Frontal cortex (tissue), 3 donors: ENCODE measurements at regions not wholly inside any gene's neighbourhood (a gene's known extent, or its start where the extent isn't known, plus 50 kb on each side); places are given as distances from the start of the nearest gene placed in this dataset.
"Not testable (repeated sequence)": the region's sequence is repeated elsewhere in the genome, so short reads cannot be mapped to it uniquely, and the experiment has no call there.

Experiments used
- DNase-seq, 2 donors: peaks; one replicate each; pipeline ENCODE4 v3.0.0; 2012; ENCODE audit warnings: low spot score in 2 of 2
- FAIRE-seq: peaks from 2 replicates; lab custom pipeline; 2012; peaks lifted over from hg19 to GRCh38; lab: Jason Lieb, UNC
- donor health status: control.
- donor health status: control.
- donor health status: control.

DNA sequence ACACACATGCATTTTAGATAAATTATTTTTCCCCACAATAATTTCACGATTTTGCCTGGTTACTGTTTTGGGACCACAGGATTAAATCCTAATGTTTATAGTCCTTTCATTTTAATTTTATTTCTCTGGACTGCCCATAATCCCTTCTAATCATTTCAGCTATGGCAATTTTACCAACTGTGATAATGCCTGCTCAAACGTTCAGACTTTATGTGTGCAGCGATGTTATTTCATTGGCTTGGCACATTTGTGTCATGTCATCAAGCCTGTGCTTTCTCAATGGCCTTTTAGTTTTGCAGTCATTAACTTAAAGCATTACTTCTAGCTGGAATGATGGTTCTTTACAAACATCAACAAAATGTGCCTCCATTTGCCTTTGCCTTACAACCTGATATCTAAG lies 140.6 kb upstream of the HSF2 start:
- no peak for FAIRE-seq

DNA sequence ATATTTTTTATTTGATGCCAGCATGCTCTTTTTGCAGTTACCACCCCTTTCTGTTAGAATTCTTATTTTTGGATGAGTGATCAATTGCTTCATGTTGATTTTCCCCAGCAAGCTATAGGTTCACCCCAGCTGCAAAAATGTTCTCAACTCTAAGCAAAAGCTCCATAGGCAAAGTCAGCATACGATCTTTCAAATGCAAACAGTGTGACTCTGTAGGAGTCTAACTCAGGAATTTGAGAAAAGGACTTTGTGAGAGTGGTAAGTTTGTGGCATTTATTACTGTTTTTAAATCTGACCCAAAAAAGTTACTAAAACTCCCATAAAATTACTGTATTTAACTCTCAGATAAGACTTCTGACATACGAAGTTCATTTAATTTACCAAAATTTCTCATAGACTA lies 134.9 kb upstream of the HSF2 start:
- no peak for FAIRE-seq
- no peak for DNase-seq

More for the DNA sequence above, 140.6 kb upstream of the HSF2 start:
- DNase-seq: no peak

DNA sequence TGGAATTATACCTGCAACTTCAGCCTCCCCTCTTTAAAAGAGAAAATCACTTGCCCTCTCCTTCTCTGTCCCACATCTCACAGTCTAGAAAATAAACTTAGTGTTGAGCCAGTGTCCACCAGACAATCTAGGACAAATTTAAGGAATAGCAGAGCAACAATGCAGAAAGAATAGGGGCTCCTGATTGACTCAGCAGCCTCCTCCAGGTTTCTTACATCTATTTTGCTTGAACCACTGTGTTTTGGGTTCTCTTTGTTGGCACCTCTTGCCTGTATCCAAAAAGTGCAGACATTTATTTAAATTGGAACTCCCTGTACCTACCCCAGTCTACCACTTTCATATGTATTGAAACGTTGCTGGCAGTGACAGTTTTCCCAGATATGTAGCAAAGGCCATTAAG lies 133.7 kb upstream of the HSF2 start:
- DNase-seq (no peak), FAIRE-seq (no peak)

DNA sequence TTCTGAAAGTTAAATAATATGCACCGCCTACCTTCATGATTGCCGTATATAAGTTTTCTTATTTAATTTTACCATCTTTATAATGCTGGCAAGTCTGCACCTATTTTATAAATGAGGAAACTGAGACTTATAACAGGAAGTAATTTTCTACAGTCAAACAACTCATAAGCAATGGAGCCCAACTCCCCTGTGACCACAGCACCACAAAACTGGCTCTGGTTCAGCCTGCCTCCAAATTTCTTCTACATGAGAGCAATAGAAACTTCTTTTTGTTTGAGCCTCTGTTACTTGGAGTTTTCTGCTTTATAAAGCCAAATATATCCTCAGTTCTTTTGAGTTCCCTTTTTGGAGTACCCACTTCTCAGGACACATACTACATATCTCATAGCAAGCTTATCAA lies 131.1 kb upstream of the HSF2 start:
- no peak for FAIRE-seq
- no peak for DNase-seq

GRCh38 chr6:122276637-122277036 lies 122.8 kb upstream of the HSF2 start:
- DNase-seq (no peak), FAIRE-seq (no peak)

DNA sequence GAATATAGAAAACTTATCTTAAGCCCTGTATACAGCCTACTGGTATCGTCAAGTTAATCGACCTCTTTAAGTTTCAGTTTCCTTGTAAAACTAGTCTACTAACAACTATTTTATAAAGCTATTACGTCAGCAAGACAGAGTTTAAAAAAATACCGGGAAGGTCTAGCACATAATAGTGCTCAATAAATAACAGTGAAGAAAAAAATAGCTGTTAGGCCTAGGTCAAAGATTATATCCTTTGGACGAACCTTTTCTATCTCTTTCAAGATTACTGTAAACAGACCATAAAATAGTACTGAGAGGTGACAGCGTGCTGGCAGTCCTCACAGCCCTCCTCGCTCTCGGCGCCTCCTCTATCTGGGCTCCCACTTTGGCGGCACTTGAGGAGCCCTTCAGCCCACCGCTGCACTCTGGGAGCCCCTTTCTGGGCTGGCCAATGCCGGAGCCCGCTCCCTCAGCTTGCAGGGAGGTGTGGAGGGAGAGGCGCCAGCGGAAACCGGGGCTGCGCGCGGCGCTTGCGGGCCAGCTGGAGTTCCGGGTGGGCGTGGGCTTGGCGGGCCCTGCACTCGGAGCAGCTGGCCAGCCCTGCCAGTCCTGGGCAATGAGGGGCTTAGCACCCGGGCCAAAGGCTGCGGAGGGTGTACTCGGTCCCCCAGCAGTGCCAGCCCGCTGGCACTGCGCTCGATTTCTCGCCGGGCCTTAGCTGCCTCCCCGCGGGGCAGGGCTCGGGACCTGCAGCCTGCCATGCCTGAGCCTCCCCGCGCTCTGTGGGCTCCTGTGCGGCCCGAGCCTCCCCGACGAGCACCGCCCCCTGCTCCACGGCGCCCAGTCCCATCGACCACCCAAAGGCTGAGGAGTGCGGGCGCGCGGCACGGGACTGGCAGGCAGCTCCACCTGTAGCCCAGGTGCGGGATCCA lies 119.1 kb upstream of the HSF2 start:
- not testable (repeated sequence) for FAIRE-seq, DNase-seq

GRCh38 chr6:122283884-122284283 lies 115.6 kb upstream of the HSF2 start:
- FAIRE-seq: no peak

DNA sequence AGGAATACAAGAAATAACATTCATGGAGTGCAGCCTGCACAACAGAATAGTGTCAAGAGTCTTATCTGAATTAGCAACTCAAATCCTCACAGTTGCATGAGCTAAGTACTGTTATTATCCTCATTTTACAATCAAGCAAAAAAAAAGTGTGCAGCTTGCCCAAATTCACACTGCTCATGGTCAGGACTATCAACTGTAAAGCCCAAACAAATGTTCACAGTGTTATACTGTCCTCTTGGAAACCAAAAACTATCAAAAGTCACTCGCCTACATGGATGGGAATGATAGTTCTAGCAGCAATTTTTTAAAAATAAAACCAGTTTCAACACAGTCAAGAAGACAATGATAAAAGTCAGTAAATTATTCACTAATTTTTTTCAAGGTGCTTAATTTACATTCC lies 114.6 kb upstream of the HSF2 start:
- FAIRE-seq (no peak), DNase-seq (no peak)

More at GRCh38 chr6:122283884-122284283, 115.6 kb upstream of the HSF2 start:
- no peak for DNase-seq

DNA sequence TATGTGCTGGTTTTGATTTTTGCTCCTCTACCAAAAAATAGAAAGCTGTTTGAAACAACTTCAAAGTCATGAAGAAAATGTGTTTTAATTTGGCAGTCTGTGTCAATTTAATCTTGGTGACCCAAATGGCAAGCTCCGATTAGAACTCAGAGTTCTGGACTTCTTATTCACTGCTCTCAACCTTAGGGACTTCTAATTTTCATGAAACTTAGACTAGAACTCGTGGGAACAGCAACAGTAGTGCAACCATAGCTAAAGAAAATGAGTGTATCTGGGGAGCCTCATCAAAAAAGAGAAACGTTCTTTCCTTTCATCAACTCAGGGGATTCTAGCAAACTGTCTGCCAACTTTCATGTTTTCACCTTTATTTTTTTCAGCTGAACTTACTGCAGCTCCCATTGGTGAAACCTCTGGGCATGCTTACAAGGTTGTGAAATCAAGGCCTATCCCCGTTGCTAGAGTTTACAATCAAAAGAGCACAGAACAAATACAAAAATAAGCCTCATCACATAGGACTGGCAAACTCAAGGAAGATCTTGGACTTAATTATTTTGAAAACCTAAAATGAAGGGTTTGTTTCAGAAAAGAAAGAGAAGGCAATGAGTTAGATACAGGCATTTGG lies 114.0 kb upstream of the HSF2 start:
- FAIRE-seq: no peak
- DNase-seq: no peak

DNA sequence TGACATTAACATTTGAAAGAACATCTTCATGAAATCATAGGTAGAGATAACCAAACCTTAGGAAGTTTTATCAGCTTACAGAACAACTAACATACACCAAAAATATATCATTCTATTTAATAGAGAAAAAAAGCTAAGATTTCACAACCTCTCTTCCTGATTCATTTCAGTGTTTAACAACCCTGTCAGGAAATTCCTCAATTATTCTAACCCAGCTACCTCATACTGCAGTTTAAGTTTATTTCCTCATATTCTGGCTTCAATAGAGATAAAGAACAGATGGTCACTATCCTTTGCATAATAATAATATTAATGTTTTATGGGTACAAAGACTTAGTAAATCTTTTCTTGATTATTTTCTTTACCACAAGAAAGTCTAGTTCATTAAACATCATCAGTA lies 112.9 kb upstream of the HSF2 start:
- no peak for DNase-seq
- no peak for FAIRE-seq

GRCh38 chr6:122289762-122290539 lies 109.5 kb upstream of the HSF2 start:
- FAIRE-seq (no peak), DNase-seq (peak in 1 of 2 donors; percentile 3)

DNA sequence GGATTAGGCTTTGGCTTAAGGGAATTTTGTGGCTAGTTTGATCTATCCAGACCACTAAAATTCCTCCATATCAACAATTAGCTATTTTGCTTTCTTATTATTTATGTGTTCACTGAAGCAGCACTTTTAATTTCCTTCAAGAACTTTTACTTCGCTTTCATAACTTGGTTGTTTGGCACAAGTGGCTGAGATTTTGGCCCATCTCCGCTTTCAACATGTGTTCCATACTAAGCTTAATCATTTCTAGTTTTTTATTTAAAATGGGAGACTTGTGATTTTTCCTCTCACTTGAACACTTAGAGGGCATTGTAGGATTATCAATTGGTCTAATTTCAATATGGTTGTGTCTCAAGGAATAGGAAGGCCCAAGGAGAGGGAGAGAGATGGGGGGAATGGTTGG lies 102.4 kb upstream of the HSF2 start:
- DNase-seq: no peak

DNA sequence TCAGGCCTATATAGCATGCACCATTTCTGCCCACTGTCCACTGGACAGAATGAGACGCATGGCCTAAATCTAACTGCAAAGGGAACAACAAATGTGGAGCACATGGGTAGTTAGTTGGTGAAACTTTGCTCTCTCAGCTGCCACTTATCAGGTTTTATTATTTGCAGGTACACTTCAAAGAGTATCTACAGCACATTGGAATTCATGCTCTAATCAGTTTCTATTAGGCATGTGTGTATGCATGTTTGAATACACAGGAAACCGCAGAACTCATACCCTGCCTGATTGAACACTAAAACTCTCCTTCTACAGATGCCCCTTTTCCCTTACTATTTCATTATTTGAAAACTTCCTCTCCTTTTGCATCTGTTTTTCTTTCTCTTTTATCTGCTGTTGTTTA lies 97.4 kb upstream of the HSF2 start:
- no peak for FAIRE-seq
- DNase-seq: no peak

More for the DNA sequence above, 102.4 kb upstream of the HSF2 start:
- FAIRE-seq: no peak

- no peak for FAIRE-seq
Observed at GRCh38 chr6:122307577-122307976, 91.9 kb upstream of the HSF2 start.

GRCh38 chr6:122308074-122308473 lies 91.4 kb upstream of the HSF2 start:
- no peak for DNase-seq
- no peak for FAIRE-seq

More at GRCh38 chr6:122307577-122307976, 91.9 kb upstream of the HSF2 start:
- DNase-seq: no peak

- no peak for FAIRE-seq
- no peak for DNase-seq
Observed at GRCh38 chr6:122315842-122316241, 83.6 kb upstream of the HSF2 start.

DNA sequence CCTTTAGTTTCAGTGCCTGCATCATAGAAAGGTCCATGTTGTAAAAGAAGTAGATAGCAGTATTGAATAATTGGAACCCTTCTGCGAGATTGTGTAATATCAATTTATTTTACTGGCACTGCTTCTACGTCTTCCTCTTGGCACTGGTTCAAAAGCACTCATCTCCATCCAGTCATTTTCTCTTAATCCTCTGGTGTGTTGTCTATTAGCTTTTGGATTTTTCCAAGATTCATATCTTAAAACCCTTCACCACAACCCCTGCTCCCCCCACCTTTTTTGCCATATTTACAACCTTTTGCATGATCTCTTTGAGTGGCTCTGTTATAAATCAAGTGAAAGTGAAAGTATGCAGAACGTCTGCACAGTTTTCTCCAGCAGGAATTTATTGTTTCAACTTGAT lies 76.6 kb upstream of the HSF2 start:
- FAIRE-seq (no peak), DNase-seq (no peak)

DNA sequence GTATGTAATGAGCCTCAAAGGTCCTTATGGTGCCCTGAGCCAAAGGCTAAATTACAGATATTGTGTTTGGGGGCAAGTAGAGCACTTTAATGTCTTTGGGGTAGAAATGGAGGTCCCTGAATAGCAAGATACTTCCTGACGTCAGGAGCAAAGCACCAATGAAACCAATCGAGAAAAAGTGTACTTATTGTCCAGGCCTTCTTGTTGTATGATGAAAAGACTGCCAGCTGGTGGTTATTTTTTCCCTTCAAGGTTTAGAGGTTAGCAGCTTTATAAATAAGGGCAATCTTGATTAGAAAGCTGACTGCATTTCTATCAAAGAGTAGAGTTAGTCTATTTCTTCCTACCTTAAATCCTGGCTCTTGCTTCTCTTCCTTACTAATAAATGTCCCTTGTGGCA lies 76.1 kb upstream of the HSF2 start:
- no peak for DNase-seq
- FAIRE-seq: no peak

GRCh38 chr6:122330315-122330714 lies 69.1 kb upstream of the HSF2 start:
- DNase-seq (no peak), FAIRE-seq (no peak)

DNA sequence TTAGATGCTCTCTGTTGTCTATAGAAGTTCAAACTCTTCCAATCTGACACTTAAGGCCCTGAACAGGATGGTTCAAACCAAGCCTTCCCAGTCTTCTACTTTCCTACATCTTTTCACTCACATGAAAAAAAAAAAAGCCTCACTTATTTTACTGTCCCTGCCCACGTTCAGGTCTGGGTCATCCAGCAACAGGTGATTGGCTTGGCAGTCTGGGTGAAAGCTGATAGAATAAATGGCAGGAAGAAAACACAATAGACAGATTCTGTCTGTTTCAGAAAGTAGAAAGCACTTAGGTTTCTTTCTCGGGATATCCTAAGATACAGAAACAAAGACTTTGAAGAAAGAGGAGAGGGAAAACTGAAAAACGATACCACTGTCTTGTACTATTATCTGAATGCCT lies 61.8 kb upstream of the HSF2 start:
- FAIRE-seq (no peak), DNase-seq (no peak)

- DNase-seq: no peak
- no peak for FAIRE-seq
Observed at GRCh38 chr6:122339661-122340060, 59.8 kb upstream of the HSF2 start.
